GM12878 (cell line): ENCODE measurements at regions not wholly inside any gene's neighbourhood (a gene's known extent, or its start where the extent isn't known, plus 50 kb on each side); places are given as distances from the start of the nearest gene placed in this dataset.

Experiments
- BCL11A ChIP-seq: IDR thresholded peaks from 2 replicates; pipeline ENCODE4 v1.6.1; 2011; ENCODE audit warnings: low read depth, low read length
- HDAC6 ChIP-seq: fragments of 200-600 bp; sonication (generic); IDR thresholded peaks from one replicate; pipeline ENCODE4 v1.8.0; 2017; ENCODE audit warnings: antibody characterized with exemption; ENCODE audit not compliant: unreplicated experiment

- TF ChIP-seq BCL11A, result no peak
- TF ChIP-seq HDAC6, result no peak
Observed at GRCh38 chr6:168240160-168240559, 79.4 kb downstream of the DACT2 start.
